GM23248 (cell line): ENCODE measurements at regions not wholly inside any gene's neighbourhood (a gene's known extent, or its start where the extent isn't known, plus 50 kb on each side); places are given as distances from the start of the nearest gene placed in this dataset.

Experiments
- EZH2 ChIP-seq: fragments of 200-600 bp; sonication (generic); IDR thresholded peaks from 2 replicates; pipeline ENCODE4 v1.6.1; 2018; ENCODE audit warnings: antibody characterized with exemption, mild to moderate bottlenecking; ENCODE audit not compliant: insufficient read depth, poor library complexity, severe bottlenecking
- EZH2phosphoT487 ChIP-seq: fragments of 200-600 bp; sonication (generic); IDR thresholded peaks from 2 replicates; pipeline ENCODE4 v1.6.1; 2018; ENCODE audit warnings: antibody characterized with exemption, moderate library complexity, mild to moderate bottlenecking, low read depth; ENCODE audit not compliant: insufficient read depth

GRCh38 chr4:63049726-63050125 is 1359.5 kb downstream of the TECRL start:
- TF ChIP-seq EZH2 (no peak), EZH2phosphoT487 (no peak)
